ENCODE measurements at regions not wholly inside any gene's neighbourhood (a gene's known extent, or its start where the extent isn't known, plus 50 kb on each side); places are given as distances from the start of the nearest gene placed in this dataset.

GRCh38 chr2:2889646-2890045, 488.0 kb downstream of the EIPR1 start:
- H2AFZ ChIP-seq (ENCODE audit: low read length), result no peak overlapping the region
- no peaks in the 10 kb centered on the region for H3F3A ChIP-seq (ENCODE audit: insufficient read depth, low read length)
- H3K36me3 ChIP-seq (replicated peaks; ENCODE audit: insufficient read depth, low read length), result no peaks in the 10 kb centered on the region
- H3K9me3 ChIP-seq (replicated peaks; ENCODE audit: insufficient read depth, low read length), result no peaks in the 10 kb centered on the region
- no peaks in the 10 kb centered on the region for H4K20me1 ChIP-seq (ENCODE audit: insufficient read depth, low read length)
- DNase-seq, result no peak
- TF ChIP-seq CTCF (IDR thresholded peaks at IDR 0.05; ENCODE audit: low read length) (no peak), EZH2 (optimal IDR thresholded peaks at IDR 0.05; ENCODE audit: low read depth, low read length) (no peak), EZH2phosphoT487 (IDR thresholded peaks at IDR 0.05; ENCODE audit: low read length) (no peak)
- H3K9ac ChIP-seq (ENCODE audit: low read length), result no peak overlapping the region
- no peak overlapping the region for H3K4me3 ChIP-seq (ENCODE audit: low read length)
- H3K27ac ChIP-seq (ENCODE audit: low read length), result no peak overlapping the region
- H3K79me2 ChIP-seq (ENCODE audit: low read length), result no peaks in the 10 kb centered on the region
- no peaks in the 10 kb centered on the region for H3K4me1 ChIP-seq (ENCODE audit: low read length)
- H3K4me2 ChIP-seq (ENCODE audit: low read depth, low read length), result no peak overlapping the region
- H3K9me2 ChIP-seq (replicated peaks; ENCODE audit: insufficient read depth, low read length), result no peaks in the 10 kb centered on the region
- no peaks in the 10 kb centered on the region for H3K27me3 ChIP-seq (replicated peaks; ENCODE audit: insufficient read depth, low read length)

- H2AFZ ChIP-seq (ENCODE audit: low read length), result no peak overlapping the region
- H3K4me1 ChIP-seq (ENCODE audit: low read length), result no peaks in the 10 kb centered on the region
- H3K4me2 ChIP-seq (ENCODE audit: low read depth, low read length), result no peak overlapping the region
- no peaks in the 10 kb centered on the region for H3K9me2 ChIP-seq (replicated peaks; ENCODE audit: insufficient read depth, low read length)
- no peaks in the 10 kb centered on the region for H3K79me2 ChIP-seq (ENCODE audit: low read length)
- H3K27ac ChIP-seq (ENCODE audit: low read length), result no peak overlapping the region
- no peaks in the 10 kb centered on the region for H3K9me3 ChIP-seq (replicated peaks; ENCODE audit: insufficient read depth, low read length)
- TF ChIP-seq CTCF (IDR thresholded peaks at IDR 0.05; ENCODE audit: low read length) (no peak), EZH2phosphoT487 (IDR thresholded peaks at IDR 0.05; ENCODE audit: low read length) (no peak), EZH2 (optimal IDR thresholded peaks at IDR 0.05; ENCODE audit: low read depth, low read length) (no peak)
- no peaks in the 10 kb centered on the region for H3F3A ChIP-seq (ENCODE audit: insufficient read depth, low read length)
- no peak overlapping the region for H3K9ac ChIP-seq (ENCODE audit: low read length)
- H4K20me1 ChIP-seq (ENCODE audit: insufficient read depth, low read length), result no peaks in the 10 kb centered on the region
- no peak overlapping the region for H3K4me3 ChIP-seq (ENCODE audit: low read length)
- no peaks in the 10 kb centered on the region for H3K27me3 ChIP-seq (replicated peaks; ENCODE audit: insufficient read depth, low read length)
- no peaks in the 10 kb centered on the region for H3K36me3 ChIP-seq (replicated peaks; ENCODE audit: insufficient read depth, low read length)
- no peak for DNase-seq
These were observed 488.5 kb downstream of the EIPR1 start for GRCh38 chr2:2889141-2889540.

GRCh38 chr2:2887772-2888387, 489.7 kb downstream of the EIPR1 start:
- H3K36me3 ChIP-seq (replicated peaks; ENCODE audit: insufficient read depth, low read length), result no peaks in the 10 kb centered on the region
- no peaks in the 10 kb centered on the region for H3K27me3 ChIP-seq (replicated peaks; ENCODE audit: insufficient read depth, low read length)
- DNase-seq, result peak; percentile 41
- H4K20me1 ChIP-seq (ENCODE audit: insufficient read depth, low read length), result no peaks in the 10 kb centered on the region
- no peak overlapping the region for H3K9ac ChIP-seq (ENCODE audit: low read length)
- H2AFZ ChIP-seq (ENCODE audit: low read length), result no peak overlapping the region
- no peaks in the 10 kb centered on the region for H3K9me2 ChIP-seq (replicated peaks; ENCODE audit: insufficient read depth, low read length)
- H3K4me3 ChIP-seq (ENCODE audit: low read length), result no peak overlapping the region
- no peaks in the 10 kb centered on the region for H3K79me2 ChIP-seq (ENCODE audit: low read length)
- no peaks in the 10 kb centered on the region for H3K9me3 ChIP-seq (replicated peaks; ENCODE audit: insufficient read depth, low read length)
- no peaks in the 10 kb centered on the region for H3F3A ChIP-seq (ENCODE audit: insufficient read depth, low read length)
- no peak overlapping the region for H3K4me2 ChIP-seq (ENCODE audit: low read depth, low read length)
- no peak overlapping the region for H3K27ac ChIP-seq (ENCODE audit: low read length)
- no peak for TF ChIP-seq EZH2phosphoT487 (IDR thresholded peaks at IDR 0.05; ENCODE audit: low read length)
- TF ChIP-seq EZH2 (optimal IDR thresholded peaks at IDR 0.05; ENCODE audit: low read depth, low read length), result no peak
- no peak for TF ChIP-seq CTCF (IDR thresholded peaks at IDR 0.05; ENCODE audit: low read length)
- H3K4me1 ChIP-seq (ENCODE audit: low read length), result no peaks in the 10 kb centered on the region

All from MM.1S (cell line).